IMR-90 (cell line): ENCODE measurements at regions not wholly inside any gene's neighbourhood (a gene's known extent, or its start where the extent isn't known, plus 50 kb on each side); places are given as distances from the start of the nearest gene placed in this dataset.

Experiments
- ATAC-seq: fragments of 200-7000 bp; cut with Tn5 transposase; 2 replicates; pipeline ENCODE4 v1.9.1; 2020; ENCODE audit warnings: low read depth, mild to moderate bottlenecking, moderate library complexity
- BruUV-seq: library from RNA; stranded (reverse); fragments of 400-500 nt; replicated peaks from 2 replicates; lab custom pipeline; 2021; lab: Mats Ljungman, UMichigan
- CTCF ChIA-PET: fragments of 300-600 bp; formaldehyde crosslinking; extraction: SDS; loops from one replicate; lab custom pipeline; 2021; ENCODE audit warnings: antibody characterized with exemption; lab: Yijun Ruan, JAX
- POLR2A ChIA-PET: fragments of 300-600 bp; sonication (Branson Sonifier 250); formaldehyde crosslinking; loops from one replicate; lab custom pipeline; 2022; ENCODE audit warnings: antibody characterized with exemption; ENCODE audit not compliant: unreplicated experiment; lab: Charles Lee
- DNase-seq: peaks from one replicate; pipeline ENCODE4 v3.0.0; 2013
- H2AFZ ChIP-seq: replicated peaks from 2 replicates; pipeline ENCODE3; 2013; ENCODE audit warnings: low read length, mild to moderate bottlenecking; ENCODE audit not compliant: poor library complexity
- H2AK5ac ChIP-seq: 2 replicates; pipeline ENCODE4 v1.6.1; 2013; ENCODE audit warnings: low read depth, low read length, inconsistent platforms
- H2AK9ac ChIP-seq: replicated peaks from 2 replicates; pipeline ENCODE3; 2013; ENCODE audit warnings: mild to moderate bottlenecking, low read depth, low read length, moderate library complexity; ENCODE audit not compliant: poor library complexity
- H2BK120ac ChIP-seq: 2 replicates; pipeline ENCODE4 v1.6.1; 2013; ENCODE audit warnings: low read depth, low read length, inconsistent platforms
- H2BK15ac ChIP-seq: 3 replicates; pipeline ENCODE4 v1.6.1; 2013; ENCODE audit warnings: low read depth, low read length, inconsistent platforms
- H2BK20ac ChIP-seq: 2 replicates; pipeline ENCODE4 v1.6.1; 2013; ENCODE audit warnings: low read depth, mild to moderate bottlenecking, inconsistent platforms, low read length, moderate library complexity
- H2BK5ac ChIP-seq: 2 replicates; pipeline ENCODE4 v1.6.1; 2013; ENCODE audit warnings: mild to moderate bottlenecking, low read depth, low read length, inconsistent platforms; ENCODE audit not compliant: poor library complexity, severe bottlenecking
- H3K14ac ChIP-seq: replicated peaks from 2 replicates; pipeline ENCODE4 v1.6.1; 2013; ENCODE audit warnings: low read depth, low read length, inconsistent platforms
- H3K18ac ChIP-seq: 2 replicates; pipeline ENCODE4 v1.6.1; 2013; ENCODE audit warnings: low read depth, low read length, control low read depth
- H3K23ac ChIP-seq: 2 replicates; pipeline ENCODE4 v1.6.1; 2013; ENCODE audit warnings: low read depth, low read length, inconsistent platforms
- H3K27ac ChIP-seq: 2 replicates; pipeline ENCODE4 v1.5.1; 2013; ENCODE audit warnings: mild to moderate bottlenecking, control low read depth, low read length; ENCODE audit not compliant: insufficient read depth
- H3K27me3 ChIP-seq: 2 replicates; pipeline ENCODE4 v1.6.1; 2013; ENCODE audit warnings: low read length; ENCODE audit not compliant: control insufficient read depth, insufficient read depth
- H3K36me3 ChIP-seq: 2 replicates; pipeline ENCODE4 v1.6.1; 2013; ENCODE audit warnings: low read length, mixed read lengths; ENCODE audit not compliant: control insufficient read depth, insufficient read depth
- H3K4ac ChIP-seq: 2 replicates; pipeline ENCODE4 v1.6.1; 2013; ENCODE audit warnings: low read depth, low read length, inconsistent platforms
- H3K4me1 ChIP-seq: 2 replicates; pipeline ENCODE4 v1.6.1; 2013; ENCODE audit warnings: low read length, mixed read lengths; ENCODE audit not compliant: control insufficient read depth, insufficient read depth
- H3K4me2 ChIP-seq: 2 replicates; pipeline ENCODE4 v1.6.1; 2013; ENCODE audit warnings: low read depth, mild to moderate bottlenecking, control low read depth, low read length, moderate library complexity
- H3K4me3 ChIP-seq: 2 replicates; pipeline ENCODE4 v1.5.1; 2013; ENCODE audit warnings: low read depth, mild to moderate bottlenecking, control low read depth, low read length, moderate library complexity; ENCODE audit not compliant: insufficient read depth
- H3K56ac ChIP-seq: 2 replicates; pipeline ENCODE4 v1.6.1; 2013; ENCODE audit warnings: low read length, inconsistent platforms; ENCODE audit not compliant: insufficient read depth; ENCODE audit errors: extremely low read depth
- H3K79me1 ChIP-seq, 2 experiments: 2 replicates each; pipeline ENCODE4 v1.6.1; 2013; ENCODE audit warnings: low read length in 2 of 2, inconsistent platforms in 1 of 2, low read depth in 1 of 2
- H3K9ac ChIP-seq: 2 replicates; pipeline ENCODE4 v1.6.1; 2013; ENCODE audit warnings: low read depth, low read length, control low read depth
- H3K9me1 ChIP-seq: 2 replicates; pipeline ENCODE4 v1.6.1; 2013; ENCODE audit warnings: low read length, inconsistent platforms; ENCODE audit not compliant: insufficient read depth
- H3K9me3 ChIP-seq: 2 replicates; pipeline ENCODE4 v1.6.1; 2013; ENCODE audit warnings: low read length; ENCODE audit not compliant: control insufficient read depth, insufficient read depth
- H4K20me1 ChIP-seq: 2 replicates; pipeline ENCODE4 v1.6.1; 2013; ENCODE audit warnings: low read length, inconsistent platforms; ENCODE audit not compliant: insufficient read depth
- H4K5ac ChIP-seq: 2 replicates; pipeline ENCODE4 v1.6.1; 2013; ENCODE audit warnings: mild to moderate bottlenecking, low read depth, low read length, control low read depth
- H4K8ac ChIP-seq, 2 experiments: 2 replicates each; pipeline ENCODE4 v1.6.1; 2013; ENCODE audit warnings: low read depth in 2 of 2, low read length in 2 of 2, control low read depth in 1 of 2, inconsistent platforms in 1 of 2
- H4K91ac ChIP-seq: 2 replicates; pipeline ENCODE4 v1.6.1; 2013; ENCODE audit warnings: low read depth, low read length, inconsistent platforms; ENCODE audit not compliant: insufficient read depth
- MXI1 ChIP-seq: IDR thresholded peaks from 2 replicates; pipeline ENCODE4 v1.6.1; 2012; ENCODE audit warnings: low read depth, mild to moderate bottlenecking, low read length, moderate library complexity, borderline replicate concordance
- RAD21 ChIP-seq: IDR thresholded peaks from 2 replicates; pipeline ENCODE4 v1.6.1; 2012; ENCODE audit warnings: low read length, improper control_type of control experiment
- RCOR1 ChIP-seq: IDR thresholded peaks from 2 replicates; pipeline ENCODE4 v1.6.1; 2012; ENCODE audit warnings: mild to moderate bottlenecking, low read length, improper control_type of control experiment; ENCODE audit not compliant: insufficient replicate concordance
- RFX5 ChIP-seq: IDR thresholded peaks from 2 replicates; pipeline ENCODE4 v1.8.0; 2012; ENCODE audit warnings: low read depth, mild to moderate bottlenecking, low read length, moderate library complexity
- SMC3 ChIP-seq: fragments of 150-350 bp; IDR thresholded peaks from 2 replicates; pipeline ENCODE4 v1.6.1; 2016; ENCODE audit warnings: low read depth, mild to moderate bottlenecking, antibody characterized with exemption, low read length, moderate library complexity
- WGBS, 2 experiments: methylation state at CpG; one replicate each; pipeline versions ENCODE4 v1.1.5 to v1.1.7; 2013; ENCODE audit warnings: missing lambda C conversion rate in 2 of 2; ENCODE audit not compliant: insufficient read length in 1 of 2; ENCODE audit errors: extremely low coverage in 2 of 2; 5-methylcytosine and 5-hydroxymethylcytosine counted together
- dilution Hi-C: fragments of 300-500 bp; cut with HindIII; formaldehyde crosslinking; loops from one replicate; pipeline ENCODE4 v1.14.3; 2018; ENCODE audit warnings: low sequenced_read_pairs; ENCODE audit not compliant: unreplicated experiment
- in situ Hi-C: fragments of 300-500 bp; cut with MboI; formaldehyde crosslinking; loops from 3 replicates; pipeline ENCODE4 v1.14.3; 2019; ENCODE audit warnings: low sequenced_read_pairs, inconsistent platforms, mixed read lengths
- intact Hi-C: fragments of 100-400 bp; cut with micrococcal nuclease; formaldehyde crosslinking; loops from 2 replicates; pipeline ENCODE4 v1.10.0; 2022
- TF ChIP-seq, protein P1 (sequence below): conservative IDR thresholded peaks from 2 replicates; pipeline ENCODE4 v1.5.1; 2012; ENCODE audit warnings: mild to moderate bottlenecking, low read depth, low read length, improper control_type of control experiment
- TF ChIP-seq, protein P2 (sequence below): fragments of 150-350 bp; IDR thresholded peaks from 2 replicates; pipeline ENCODE4 v1.6.1; 2016; ENCODE audit warnings: low read depth, mild to moderate bottlenecking, low read length, moderate library complexity, borderline replicate concordance

DNA sequence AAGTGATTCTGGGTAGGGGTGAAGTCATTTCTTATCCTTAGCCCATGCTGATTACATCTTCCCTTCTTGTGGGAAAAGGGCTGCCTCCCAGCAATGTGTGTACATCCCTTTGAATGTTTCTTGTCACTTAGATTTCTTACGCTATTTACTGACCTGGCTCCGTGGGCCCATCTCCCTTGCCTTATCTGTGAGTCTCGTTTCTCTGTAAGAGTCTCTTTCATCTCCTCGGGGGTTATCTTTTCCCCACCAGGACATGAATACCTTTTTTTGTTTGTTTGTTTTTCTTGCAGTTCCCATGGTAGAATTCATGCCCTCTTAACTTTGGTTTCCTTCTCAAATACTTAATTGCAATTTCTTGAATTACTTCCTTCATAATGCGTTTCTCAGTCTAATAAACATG is 107.7 kb downstream of the BAMBI start:
- H4K5ac ChIP-seq: no peak overlapping the region
- H3K23ac ChIP-seq: no peak overlapping the region
- H2BK5ac ChIP-seq: no peak overlapping the region
- H4K91ac ChIP-seq: no peak overlapping the region
- ChIA-PET POLR2A (no interaction called here), CTCF (no interaction called here)
- H3K4ac ChIP-seq: no peak overlapping the region
- no peaks in the 10 kb centered on the region for H3K36me3 ChIP-seq
- no peak overlapping the region for H3K27ac ChIP-seq
- 0 out of 2 replicates have a peak, but pooled peaks cover 2% of the 10 kb centered on the region for H3K9me1 ChIP-seq
- no CpG with 5 or more reads among the region's 5 CpGs for WGBS, 2 experiments
- H3K14ac ChIP-seq: no peak overlapping the region
- H3K4me1 ChIP-seq: 0 out of 2 replicates have a peak, but pooled peaks cover 1% of the 10 kb centered on the region
- DNase-seq (no peak), ATAC-seq (no peak)
- no peaks in the 10 kb centered on the region for H3K9me3 ChIP-seq
- no peaks in the 10 kb centered on the region for H4K20me1 ChIP-seq
- no peak overlapping the region for H2BK15ac ChIP-seq
- no peak overlapping the region for H3K56ac ChIP-seq
- H3K9ac ChIP-seq: no peak overlapping the region
- H2AK9ac ChIP-seq: no peak overlapping the region
- in situ Hi-C loops (loop anchor here (25.0 kb wide), 1 partner anchor 98 kb away; the partner anchor contains the start of gene BAMBI), intact Hi-C loops (no loop called here), dilution Hi-C loops (no loop called here)
- H2AK5ac ChIP-seq: no peak overlapping the region
- H3K4me2 ChIP-seq: no peak overlapping the region
- BruUV-seq: no TSS peak
- H3K18ac ChIP-seq: no peak overlapping the region
- TF ChIP-seq RFX5 (no peak), MXI1 (no peak), RAD21 (no peak), RCOR1 (no peak), SMC3 (no peak)
- TF ChIP-seq, protein P1, sequence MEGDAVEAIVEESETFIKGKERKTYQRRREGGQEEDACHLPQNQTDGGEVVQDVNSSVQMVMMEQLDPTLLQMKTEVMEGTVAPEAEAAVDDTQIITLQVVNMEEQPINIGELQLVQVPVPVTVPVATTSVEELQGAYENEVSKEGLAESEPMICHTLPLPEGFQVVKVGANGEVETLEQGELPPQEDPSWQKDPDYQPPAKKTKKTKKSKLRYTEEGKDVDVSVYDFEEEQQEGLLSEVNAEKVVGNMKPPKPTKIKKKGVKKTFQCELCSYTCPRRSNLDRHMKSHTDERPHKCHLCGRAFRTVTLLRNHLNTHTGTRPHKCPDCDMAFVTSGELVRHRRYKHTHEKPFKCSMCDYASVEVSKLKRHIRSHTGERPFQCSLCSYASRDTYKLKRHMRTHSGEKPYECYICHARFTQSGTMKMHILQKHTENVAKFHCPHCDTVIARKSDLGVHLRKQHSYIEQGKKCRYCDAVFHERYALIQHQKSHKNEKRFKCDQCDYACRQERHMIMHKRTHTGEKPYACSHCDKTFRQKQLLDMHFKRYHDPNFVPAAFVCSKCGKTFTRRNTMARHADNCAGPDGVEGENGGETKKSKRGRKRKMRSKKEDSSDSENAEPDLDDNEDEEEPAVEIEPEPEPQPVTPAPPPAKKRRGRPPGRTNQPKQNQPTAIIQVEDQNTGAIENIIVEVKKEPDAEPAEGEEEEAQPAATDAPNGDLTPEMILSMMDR: no peak
- TF ChIP-seq, protein P2, sequence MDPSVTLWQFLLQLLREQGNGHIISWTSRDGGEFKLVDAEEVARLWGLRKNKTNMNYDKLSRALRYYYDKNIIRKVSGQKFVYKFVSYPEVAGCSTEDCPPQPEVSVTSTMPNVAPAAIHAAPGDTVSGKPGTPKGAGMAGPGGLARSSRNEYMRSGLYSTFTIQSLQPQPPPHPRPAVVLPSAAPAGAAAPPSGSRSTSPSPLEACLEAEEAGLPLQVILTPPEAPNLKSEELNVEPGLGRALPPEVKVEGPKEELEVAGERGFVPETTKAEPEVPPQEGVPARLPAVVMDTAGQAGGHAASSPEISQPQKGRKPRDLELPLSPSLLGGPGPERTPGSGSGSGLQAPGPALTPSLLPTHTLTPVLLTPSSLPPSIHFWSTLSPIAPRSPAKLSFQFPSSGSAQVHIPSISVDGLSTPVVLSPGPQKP: no peak
- no peaks in the 10 kb centered on the region for H3K79me1 ChIP-seq
- H4K8ac ChIP-seq: no peak overlapping the region
- H2BK20ac ChIP-seq: no peak overlapping the region
- no peak overlapping the region for H3K4me3 ChIP-seq
- no peak overlapping the region for H2BK120ac ChIP-seq
- H3K27me3 ChIP-seq: peaks cover 28% of the 10 kb centered on the region
- H2AFZ ChIP-seq: no peak overlapping the region
